AG04450 (cell line): ENCODE measurements at regions not wholly inside any gene's neighbourhood (a gene's known extent, or its start where the extent isn't known, plus 50 kb on each side); places are given as distances from the start of the nearest gene placed in this dataset.

ENCODE experiments used
- CTCF ChIA-PET: fragments of 300-600, 350-600 bp; formaldehyde crosslinking; extraction: SDS; loops from one replicate; lab custom pipeline; 2022; ENCODE audit warnings: antibody characterized with exemption, inconsistent platforms; lab: Charles Lee
- POLR2A ChIA-PET: fragments of 350-600 bp; formaldehyde crosslinking; extraction: SDS; loops from one replicate; lab custom pipeline; 2021; ENCODE audit warnings: antibody characterized with exemption, inconsistent platforms; lab: Yijun Ruan, JAX
- DNase-seq: peaks from one replicate; pipeline ENCODE4 v3.0.0-alpha.2; 2011; ENCODE audit warnings: low read depth, low spot score
- H3K27ac ChIP-seq: one replicate; pipeline ENCODE4 v1.5.1; 2012; ENCODE audit warnings: low read depth, low read length, control low read depth
- H3K27me3 ChIP-seq: one replicate; pipeline ENCODE4 v1.6.0; 2012; ENCODE audit warnings: low read length; ENCODE audit not compliant: control insufficient read depth, insufficient read depth
- H3K4me3 ChIP-seq: 2 replicates; pipeline ENCODE4 v1.5.1; 2011; ENCODE audit warnings: mild to moderate bottlenecking, low read depth, low read length, control low read depth
- H3K9me3 ChIP-seq: 2 replicates; pipeline ENCODE4 v1.5.1; 2012; ENCODE audit warnings: low read length; ENCODE audit not compliant: control insufficient read depth, insufficient read depth
- TF ChIP-seq, protein P1 (sequence below): IDR thresholded peaks from 2 replicates; pipeline ENCODE4 v1.5.1; 2011; ENCODE audit warnings: low read depth, low read length, control low read depth, inconsistent platforms

- DNase-seq = no peak
- H3K4me3 ChIP-seq = no peak overlapping the region
- no peaks in the 10 kb centered on the region for H3K9me3 ChIP-seq
- TF ChIP-seq, protein P1, sequence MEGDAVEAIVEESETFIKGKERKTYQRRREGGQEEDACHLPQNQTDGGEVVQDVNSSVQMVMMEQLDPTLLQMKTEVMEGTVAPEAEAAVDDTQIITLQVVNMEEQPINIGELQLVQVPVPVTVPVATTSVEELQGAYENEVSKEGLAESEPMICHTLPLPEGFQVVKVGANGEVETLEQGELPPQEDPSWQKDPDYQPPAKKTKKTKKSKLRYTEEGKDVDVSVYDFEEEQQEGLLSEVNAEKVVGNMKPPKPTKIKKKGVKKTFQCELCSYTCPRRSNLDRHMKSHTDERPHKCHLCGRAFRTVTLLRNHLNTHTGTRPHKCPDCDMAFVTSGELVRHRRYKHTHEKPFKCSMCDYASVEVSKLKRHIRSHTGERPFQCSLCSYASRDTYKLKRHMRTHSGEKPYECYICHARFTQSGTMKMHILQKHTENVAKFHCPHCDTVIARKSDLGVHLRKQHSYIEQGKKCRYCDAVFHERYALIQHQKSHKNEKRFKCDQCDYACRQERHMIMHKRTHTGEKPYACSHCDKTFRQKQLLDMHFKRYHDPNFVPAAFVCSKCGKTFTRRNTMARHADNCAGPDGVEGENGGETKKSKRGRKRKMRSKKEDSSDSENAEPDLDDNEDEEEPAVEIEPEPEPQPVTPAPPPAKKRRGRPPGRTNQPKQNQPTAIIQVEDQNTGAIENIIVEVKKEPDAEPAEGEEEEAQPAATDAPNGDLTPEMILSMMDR = no peak
- H3K27ac ChIP-seq = no peak overlapping the region
- no peaks in the 10 kb centered on the region for H3K27me3 ChIP-seq
- ChIA-PET CTCF (no interaction called here), POLR2A (no interaction called here)
Observed at GRCh38 chr2:213233438-213234330, 50.6 kb upstream of the SPAG16 start.
